ENCODE measurements at regions not wholly inside any gene's neighbourhood (a gene's known extent, or its start where the extent isn't known, plus 50 kb on each side); places are given as distances from the start of the nearest gene placed in this dataset.

DNA sequence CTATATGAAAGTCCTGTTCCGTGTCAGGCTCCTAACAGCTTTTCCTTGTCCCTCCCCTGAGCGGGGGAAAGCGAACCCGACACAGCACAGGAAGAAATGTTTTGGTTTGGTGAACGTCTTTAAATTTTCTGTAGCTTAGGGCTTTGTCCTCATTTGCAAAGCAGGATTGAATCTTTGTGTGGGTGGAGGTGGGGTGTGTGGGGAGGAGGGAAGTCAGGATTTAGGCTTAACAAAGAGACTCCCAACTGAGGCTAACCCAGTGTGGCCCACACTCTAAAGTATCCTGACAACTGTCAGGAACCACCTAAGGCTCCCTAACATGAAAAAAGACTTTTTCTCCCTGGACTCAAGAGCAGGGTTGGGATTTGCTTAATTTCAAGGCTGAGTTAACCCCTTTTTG is 376.2 kb upstream of the C1orf174 start:
- TF ChIP-seq, protein P1, sequence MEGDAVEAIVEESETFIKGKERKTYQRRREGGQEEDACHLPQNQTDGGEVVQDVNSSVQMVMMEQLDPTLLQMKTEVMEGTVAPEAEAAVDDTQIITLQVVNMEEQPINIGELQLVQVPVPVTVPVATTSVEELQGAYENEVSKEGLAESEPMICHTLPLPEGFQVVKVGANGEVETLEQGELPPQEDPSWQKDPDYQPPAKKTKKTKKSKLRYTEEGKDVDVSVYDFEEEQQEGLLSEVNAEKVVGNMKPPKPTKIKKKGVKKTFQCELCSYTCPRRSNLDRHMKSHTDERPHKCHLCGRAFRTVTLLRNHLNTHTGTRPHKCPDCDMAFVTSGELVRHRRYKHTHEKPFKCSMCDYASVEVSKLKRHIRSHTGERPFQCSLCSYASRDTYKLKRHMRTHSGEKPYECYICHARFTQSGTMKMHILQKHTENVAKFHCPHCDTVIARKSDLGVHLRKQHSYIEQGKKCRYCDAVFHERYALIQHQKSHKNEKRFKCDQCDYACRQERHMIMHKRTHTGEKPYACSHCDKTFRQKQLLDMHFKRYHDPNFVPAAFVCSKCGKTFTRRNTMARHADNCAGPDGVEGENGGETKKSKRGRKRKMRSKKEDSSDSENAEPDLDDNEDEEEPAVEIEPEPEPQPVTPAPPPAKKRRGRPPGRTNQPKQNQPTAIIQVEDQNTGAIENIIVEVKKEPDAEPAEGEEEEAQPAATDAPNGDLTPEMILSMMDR (IDR thresholded peaks at IDR 0.05; ENCODE audit: low read depth, low read length, poor library complexity, severe bottlenecking) = no peak
- no peak for TF ChIP-seq EZH2phosphoT487 (IDR thresholded peaks at IDR 0.05; ENCODE audit: borderline replicate concordance, low read length)

All from DOHH2 (cell line).